ENCODE measurements at regions not wholly inside any gene's neighbourhood (a gene's known extent, or its start where the extent isn't known, plus 50 kb on each side); places are given as distances from the start of the nearest gene placed in this dataset.
"Not testable (repeated sequence)": the region's sequence is repeated elsewhere in the genome, so short reads cannot be mapped to it uniquely, and the experiment has no call there.

DNA sequence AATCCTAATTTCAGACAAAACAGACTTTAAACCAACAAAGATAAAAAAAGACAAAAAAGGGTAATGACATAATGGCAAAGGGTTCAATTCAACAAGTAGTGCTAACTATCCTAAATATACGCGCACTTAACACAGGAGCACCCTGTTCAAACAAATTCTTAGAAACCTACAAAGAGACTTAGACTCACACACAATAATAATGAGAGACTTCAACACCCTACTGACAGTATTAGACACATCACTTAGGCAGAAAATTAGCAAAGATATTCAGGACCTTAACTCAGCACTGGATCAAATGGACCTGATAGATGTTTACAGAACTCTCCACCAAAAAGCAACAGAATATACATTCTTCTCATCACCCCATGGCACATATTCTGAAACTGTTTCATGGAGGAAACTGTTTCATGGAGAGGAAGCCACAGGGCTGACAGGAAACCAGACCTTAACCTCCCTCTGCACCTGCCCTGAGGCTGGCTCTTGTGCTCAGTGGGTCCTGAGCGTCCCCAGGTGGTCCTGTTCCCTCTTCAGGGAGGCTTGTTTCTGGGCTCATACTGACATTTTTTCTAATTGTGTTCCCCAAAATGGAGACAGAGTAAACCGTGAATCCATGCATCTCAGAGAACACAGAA is 184.9 kb downstream of the POTEB start:
- not testable (repeated sequence) for H3K27me3 ChIP-seq (ENCODE audit: insufficient read depth, low read length, poor library complexity); H3K4me1 ChIP-seq (ENCODE audit: insufficient read depth, low read length)
- peak; percentile 86 for ATAC-seq (ENCODE audit: insufficient read depth, low read depth)

DNA sequence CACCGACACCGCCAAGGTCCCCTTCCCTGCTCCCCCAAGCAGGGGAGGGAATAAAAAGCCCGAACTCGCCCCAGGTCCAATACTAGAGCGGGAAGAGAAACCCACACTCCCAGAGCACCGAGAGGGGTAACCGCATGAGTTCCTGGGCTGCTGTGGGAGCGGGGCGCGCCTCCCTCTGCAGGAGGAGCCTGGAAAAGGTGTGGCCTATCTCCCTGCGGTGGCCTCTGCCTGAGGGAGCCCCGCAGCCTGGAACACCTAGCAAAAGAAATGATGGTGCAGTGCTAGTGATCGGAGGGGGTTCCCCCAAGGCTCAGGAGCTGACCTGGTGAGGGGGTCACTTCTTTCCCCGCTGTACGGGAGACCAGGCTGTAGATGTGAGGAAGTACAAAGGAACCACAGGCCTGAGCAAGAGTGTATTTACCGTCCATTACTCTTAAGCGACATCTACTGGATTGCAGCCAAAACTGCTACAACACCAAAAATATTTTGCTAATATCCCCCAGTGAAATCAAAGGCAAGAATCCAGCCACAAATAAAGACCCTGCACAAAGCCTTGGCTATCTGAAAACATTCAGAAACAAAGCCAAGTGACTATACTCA is 216.6 kb upstream of the POTEB3 start:
- not testable (repeated sequence) for DNase-seq; H3K4me3 ChIP-seq (ENCODE audit: low read depth in 1 of 2, low read length in 2 of 2); H3K4me1 ChIP-seq (ENCODE audit: insufficient read depth, low read length); H3K9me3 ChIP-seq (ENCODE audit: insufficient read depth, low read length, severe bottlenecking); H3K9ac ChIP-seq (ENCODE audit: low read depth, low read length); H3K4me2 ChIP-seq (ENCODE audit: insufficient read depth, low read length); H3K79me2 ChIP-seq (ENCODE audit: insufficient read depth, low read length); H3K36me3 ChIP-seq (ENCODE audit: insufficient read depth, low read length); H4K20me1 ChIP-seq (ENCODE audit: insufficient read depth, low read length); H2AFZ ChIP-seq (ENCODE audit: low read depth, low read length); H3K27ac ChIP-seq (ENCODE audit: low read length); H3K27me3 ChIP-seq (ENCODE audit: insufficient read depth, low read length, poor library complexity)
- peak; percentile 87 for ATAC-seq (ENCODE audit: insufficient read depth, low read depth)

More for the DNA sequence above, 184.9 kb downstream of the POTEB start:
- not testable (repeated sequence) for H3K4me2 ChIP-seq (ENCODE audit: insufficient read depth, low read length); H3K9ac ChIP-seq (ENCODE audit: low read depth, low read length); H3K79me2 ChIP-seq (ENCODE audit: insufficient read depth, low read length); H4K20me1 ChIP-seq (ENCODE audit: insufficient read depth, low read length); H3K4me3 ChIP-seq (ENCODE audit: low read depth in 1 of 2, low read length in 2 of 2); DNase-seq; H3K36me3 ChIP-seq (ENCODE audit: insufficient read depth, low read length); H3K27ac ChIP-seq (ENCODE audit: low read length); H3K9me3 ChIP-seq (ENCODE audit: insufficient read depth, low read length, severe bottlenecking); H2AFZ ChIP-seq (ENCODE audit: low read depth, low read length)

DNA sequence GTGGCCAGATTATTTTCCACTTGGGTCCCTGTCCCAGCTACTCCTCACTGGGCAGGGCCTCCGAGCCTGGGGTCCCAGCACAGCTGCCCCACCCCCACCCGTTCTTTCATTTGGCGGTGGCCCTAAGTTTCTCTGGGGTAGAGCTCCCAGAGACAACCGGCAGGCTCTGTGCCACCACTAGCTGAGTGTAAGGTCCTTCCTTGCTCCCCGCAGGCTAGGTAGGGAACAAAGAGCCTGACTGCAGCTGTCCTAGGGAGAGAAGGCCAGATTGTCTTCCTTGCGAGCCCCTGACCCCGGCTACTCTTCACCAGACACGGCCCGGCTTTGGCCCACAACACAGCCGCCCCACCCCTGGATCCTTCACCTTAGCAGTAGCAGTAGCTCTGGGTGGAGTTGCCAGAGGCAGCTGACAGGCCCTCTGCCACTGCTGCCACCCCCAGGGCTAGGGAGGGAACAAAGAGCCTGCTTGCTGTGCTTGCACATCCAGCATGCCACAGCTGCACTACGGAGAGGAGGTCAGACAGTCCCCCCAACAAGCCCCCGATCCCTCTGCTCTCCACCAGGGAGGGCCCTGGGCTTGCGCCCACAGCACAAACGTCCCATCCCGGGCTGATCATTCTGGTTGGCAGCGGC is 215.9 kb upstream of the POTEB3 start:
- H3K4me1 ChIP-seq (ENCODE audit: insufficient read depth, low read length); H3K9me3 ChIP-seq (ENCODE audit: insufficient read depth, low read length, severe bottlenecking); DNase-seq; H3K4me3 ChIP-seq (ENCODE audit: low read depth in 1 of 2, low read length in 2 of 2); H3K36me3 ChIP-seq (ENCODE audit: insufficient read depth, low read length); H2AFZ ChIP-seq (ENCODE audit: low read depth, low read length); H4K20me1 ChIP-seq (ENCODE audit: insufficient read depth, low read length); H3K79me2 ChIP-seq (ENCODE audit: insufficient read depth, low read length); H3K4me2 ChIP-seq (ENCODE audit: insufficient read depth, low read length); H3K9ac ChIP-seq (ENCODE audit: low read depth, low read length); H3K27ac ChIP-seq (ENCODE audit: low read length); H3K27me3 ChIP-seq (ENCODE audit: insufficient read depth, low read length, poor library complexity): not testable (repeated sequence)
- ATAC-seq (ENCODE audit: insufficient read depth, low read depth) = peak; percentile 84

DNA sequence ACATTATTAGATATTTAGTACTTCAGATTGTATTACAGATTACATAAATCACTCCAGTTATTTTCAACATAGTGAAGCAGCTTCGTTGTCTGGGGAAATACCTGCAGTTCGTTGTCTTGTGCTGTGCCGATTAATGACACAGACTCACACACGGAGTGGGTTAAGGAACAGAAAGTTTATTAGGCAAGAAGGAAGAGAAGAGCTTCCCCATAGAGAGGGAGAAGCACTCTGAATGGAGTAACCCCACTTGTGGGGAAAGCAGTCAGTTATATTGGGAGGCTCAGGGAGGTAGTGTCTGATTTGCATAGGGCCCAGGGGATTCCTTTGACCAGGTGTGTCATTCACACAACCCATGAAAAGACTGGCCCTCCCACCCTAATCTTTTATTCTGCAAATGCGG is 213.4 kb upstream of the POTEB3 start:
- H3K79me2 ChIP-seq (ENCODE audit: insufficient read depth, low read length); H3K9ac ChIP-seq (ENCODE audit: low read depth, low read length); DNase-seq; H3K4me2 ChIP-seq (ENCODE audit: insufficient read depth, low read length); H3K27ac ChIP-seq (ENCODE audit: low read length); H3K4me1 ChIP-seq (ENCODE audit: insufficient read depth, low read length); H3K36me3 ChIP-seq (ENCODE audit: insufficient read depth, low read length); H4K20me1 ChIP-seq (ENCODE audit: insufficient read depth, low read length); ATAC-seq (ENCODE audit: insufficient read depth, low read depth); H3K9me3 ChIP-seq (ENCODE audit: insufficient read depth, low read length, severe bottlenecking); H2AFZ ChIP-seq (ENCODE audit: low read depth, low read length); H3K27me3 ChIP-seq (ENCODE audit: insufficient read depth, low read length, poor library complexity); H3K4me3 ChIP-seq (ENCODE audit: low read depth in 1 of 2, low read length in 2 of 2): not testable (repeated sequence)

DNA sequence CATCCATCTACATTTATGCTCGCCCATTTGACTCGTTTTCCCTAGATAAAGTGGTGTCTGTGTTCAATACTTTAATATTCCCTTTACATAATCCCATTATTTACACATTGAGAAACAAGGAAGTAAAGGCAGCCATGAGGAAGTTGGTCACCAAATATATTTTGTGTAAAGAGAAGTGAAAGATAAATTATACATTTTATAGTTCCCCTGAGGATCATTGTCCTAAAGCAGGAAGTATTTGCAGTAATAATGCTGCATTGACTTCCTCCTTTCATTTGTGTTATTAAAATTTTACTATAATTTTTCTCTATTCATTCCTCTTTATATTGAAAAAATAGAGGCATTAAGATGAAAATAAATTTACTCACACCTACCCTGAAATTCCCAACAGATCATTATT is 198.5 kb upstream of the POTEB3 start:
- not testable (repeated sequence) for H3K27me3 ChIP-seq (ENCODE audit: insufficient read depth, low read length, poor library complexity); H3K4me3 ChIP-seq (ENCODE audit: low read depth in 1 of 2, low read length in 2 of 2); H3K79me2 ChIP-seq (ENCODE audit: insufficient read depth, low read length); H3K36me3 ChIP-seq (ENCODE audit: insufficient read depth, low read length); H3K9me3 ChIP-seq (ENCODE audit: insufficient read depth, low read length, severe bottlenecking); H4K20me1 ChIP-seq (ENCODE audit: insufficient read depth, low read length); H3K27ac ChIP-seq (ENCODE audit: low read length); H3K9ac ChIP-seq (ENCODE audit: low read depth, low read length); H3K4me2 ChIP-seq (ENCODE audit: insufficient read depth, low read length); H2AFZ ChIP-seq (ENCODE audit: low read depth, low read length); DNase-seq; ATAC-seq (ENCODE audit: insufficient read depth, low read depth); H3K4me1 ChIP-seq (ENCODE audit: insufficient read depth, low read length)

DNA sequence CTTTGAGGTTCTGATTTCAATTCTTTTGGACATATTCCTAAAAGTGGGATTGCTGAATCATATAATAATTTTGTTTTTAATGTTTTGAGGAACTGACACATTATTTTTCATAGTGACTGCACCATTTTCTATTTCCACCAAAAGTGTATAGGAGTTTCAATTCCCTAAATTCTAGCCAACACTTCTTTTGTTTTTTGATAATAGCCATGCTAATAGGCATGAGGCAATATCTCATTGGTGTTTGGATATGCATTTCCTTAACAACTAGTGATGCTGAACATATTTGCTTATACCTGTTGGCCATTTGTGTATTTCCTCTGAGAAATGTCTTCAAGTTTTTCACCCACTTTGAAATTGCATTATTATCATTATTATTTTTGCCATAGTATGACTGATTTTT is 186.4 kb upstream of the POTEB3 start:
- not testable (repeated sequence) for H3K79me2 ChIP-seq (ENCODE audit: insufficient read depth, low read length); H3K36me3 ChIP-seq (ENCODE audit: insufficient read depth, low read length); H3K4me3 ChIP-seq (ENCODE audit: low read depth in 1 of 2, low read length in 2 of 2); H3K9me3 ChIP-seq (ENCODE audit: insufficient read depth, low read length, severe bottlenecking); H3K27ac ChIP-seq (ENCODE audit: low read length); ATAC-seq (ENCODE audit: insufficient read depth, low read depth); DNase-seq; H4K20me1 ChIP-seq (ENCODE audit: insufficient read depth, low read length); H3K27me3 ChIP-seq (ENCODE audit: insufficient read depth, low read length, poor library complexity); H3K4me1 ChIP-seq (ENCODE audit: insufficient read depth, low read length); H3K4me2 ChIP-seq (ENCODE audit: insufficient read depth, low read length); H2AFZ ChIP-seq (ENCODE audit: low read depth, low read length); H3K9ac ChIP-seq (ENCODE audit: low read depth, low read length)

DNA sequence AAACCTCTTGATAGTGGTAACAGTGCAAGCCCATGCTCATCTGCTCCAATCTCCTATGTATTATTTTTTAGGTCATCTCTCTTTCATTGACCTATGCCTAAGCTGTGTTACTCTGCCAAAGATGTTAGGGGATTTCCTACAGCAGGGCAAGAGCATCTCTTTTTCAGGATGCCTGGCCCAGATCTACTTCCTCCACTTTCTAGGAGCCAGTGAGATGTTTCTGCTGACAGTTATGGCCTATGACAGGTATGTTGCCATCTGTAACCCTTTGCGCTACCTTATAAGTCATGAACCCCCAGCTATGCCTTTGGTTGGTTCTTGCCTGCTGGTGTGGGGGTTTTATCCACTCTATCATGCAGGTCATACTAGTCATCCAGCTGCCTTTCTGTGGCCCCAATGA is 168.9 kb upstream of the POTEB3 start:
- not testable (repeated sequence) for H3K9me3 ChIP-seq (ENCODE audit: insufficient read depth, low read length, severe bottlenecking); H3K4me2 ChIP-seq (ENCODE audit: insufficient read depth, low read length); H3K4me1 ChIP-seq (ENCODE audit: insufficient read depth, low read length); H3K27ac ChIP-seq (ENCODE audit: low read length); H3K27me3 ChIP-seq (ENCODE audit: insufficient read depth, low read length, poor library complexity); DNase-seq; H2AFZ ChIP-seq (ENCODE audit: low read depth, low read length); H4K20me1 ChIP-seq (ENCODE audit: insufficient read depth, low read length); H3K79me2 ChIP-seq (ENCODE audit: insufficient read depth, low read length); H3K4me3 ChIP-seq (ENCODE audit: low read depth in 1 of 2, low read length in 2 of 2); H3K36me3 ChIP-seq (ENCODE audit: insufficient read depth, low read length); ATAC-seq (ENCODE audit: insufficient read depth, low read depth); H3K9ac ChIP-seq (ENCODE audit: low read depth, low read length)

DNA sequence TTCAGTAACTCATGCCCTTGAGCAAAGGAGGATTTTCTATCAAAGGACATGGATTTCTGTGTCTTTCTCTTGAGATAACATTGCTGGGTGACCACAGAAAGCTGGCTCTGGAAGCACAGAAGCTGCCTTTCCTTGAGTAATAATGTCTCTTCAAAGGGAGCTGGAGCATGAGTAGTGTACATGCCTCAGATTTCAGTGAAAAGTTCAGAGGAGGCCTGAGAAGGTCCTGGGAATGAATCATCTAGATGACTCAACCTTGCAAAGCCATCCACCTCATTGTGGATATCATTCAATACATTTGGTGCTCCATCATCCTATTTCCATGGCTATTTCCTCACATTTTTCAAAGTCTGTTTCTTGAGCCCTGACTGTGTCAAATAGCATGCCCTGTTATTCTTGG is 125.1 kb upstream of the POTEB3 start:
- H3K27ac ChIP-seq (ENCODE audit: low read length); ATAC-seq (ENCODE audit: insufficient read depth, low read depth); H3K27me3 ChIP-seq (ENCODE audit: insufficient read depth, low read length, poor library complexity); DNase-seq; H4K20me1 ChIP-seq (ENCODE audit: insufficient read depth, low read length); H3K9ac ChIP-seq (ENCODE audit: low read depth, low read length); H3K79me2 ChIP-seq (ENCODE audit: insufficient read depth, low read length); H3K4me3 ChIP-seq (ENCODE audit: low read depth in 1 of 2, low read length in 2 of 2); H3K4me2 ChIP-seq (ENCODE audit: insufficient read depth, low read length); H3K4me1 ChIP-seq (ENCODE audit: insufficient read depth, low read length); H3K9me3 ChIP-seq (ENCODE audit: insufficient read depth, low read length, severe bottlenecking); H2AFZ ChIP-seq (ENCODE audit: low read depth, low read length); H3K36me3 ChIP-seq (ENCODE audit: insufficient read depth, low read length): not testable (repeated sequence)

All from DND-41 (cell line).